ENCODE measurements at regions not wholly inside any gene's neighbourhood (a gene's known extent, or its start where the extent isn't known, plus 50 kb on each side); places are given as distances from the start of the nearest gene placed in this dataset.

- Histone ChIP-seq H3K4me2 (ENCODE audit: insufficient read depth in 1 of 2, low read depth in 2 of 2, low read length in 2 of 2) (no peak overlapping the region), H3K23me2 (ENCODE audit: low read depth, low read length) (no peaks in the 10 kb centered on the region), H3K18ac (ENCODE audit: extremely low read depth, low read length) (no peak overlapping the region), H4K20me1 (replicated peaks in 1 of 2; ENCODE audit: control insufficient read depth in 1 of 2, insufficient read depth in 2 of 2, low read length in 2 of 2) (no peaks in the 10 kb centered on the region), H3K4me3 (ENCODE audit: extremely low read depth in 1 of 4, insufficient read depth in 2 of 4, low read depth in 3 of 4, low read length in 4 of 4) (no peak overlapping the region), H3K9ac (replicated peaks in 1 of 4; ENCODE audit: extremely low read depth in 1 of 4, low read depth in 3 of 4, low read length in 3 of 4) (no peak overlapping the region), H4K91ac (replicated peaks; ENCODE audit: insufficient read length, low read length) (no peak overlapping the region), H2BK12ac (ENCODE audit: low read depth, low read length) (no peak overlapping the region), H2BK5ac (ENCODE audit: low read depth, low read length) (no peak overlapping the region), H4K5ac (ENCODE audit: insufficient read length, low read depth, low read length) (no peak overlapping the region), H3K27me3 (replicated peaks in 1 of 4; ENCODE audit: control insufficient read depth in 3 of 4, extremely low read depth in 1 of 4, insufficient read depth in 3 of 4, low read length in 3 of 4) (no peaks in the 10 kb centered on the region), H2AK5ac (ENCODE audit: low read depth, low read length) (no peak overlapping the region), H2BK120ac (replicated peaks; ENCODE audit: low read depth, low read length) (no peak overlapping the region), H3K14ac (ENCODE audit: insufficient read length) (no peak overlapping the region), H2AFZ (ENCODE audit: low read length) (no peak overlapping the region), H3K4ac (replicated peaks; ENCODE audit: insufficient read length, low read depth, low read length) (no peak overlapping the region), H3K36me3 (ENCODE audit: control insufficient read depth in 2 of 4, insufficient read depth in 4 of 4, low read length in 3 of 4) (no peaks in the 10 kb centered on the region), H3K23ac (ENCODE audit: insufficient read length) (no peak overlapping the region), H3K9me3 (ENCODE audit: insufficient read depth in 2 of 2, low read depth in 1 of 2, low read length in 1 of 2) (no peaks in the 10 kb centered on the region), H3K56ac (replicated peaks; ENCODE audit: insufficient read length, low read depth, low read length) (no peak overlapping the region), H4K8ac (ENCODE audit: extremely low read depth, insufficient read depth, low read length) (no peak overlapping the region), H3K27ac (ENCODE audit: low read depth, low read length) (no peak overlapping the region), H3K4me1 (replicated peaks in 1 of 4; ENCODE audit: control insufficient read depth in 3 of 4, insufficient read depth in 4 of 4, low read length in 3 of 4) (no peaks in the 10 kb centered on the region), H2BK15ac (ENCODE audit: low read length) (no peak overlapping the region), H3K79me2 (ENCODE audit: control insufficient read depth in 1 of 2, insufficient read depth in 2 of 2, low read length in 2 of 2) (no peaks in the 10 kb centered on the region), H3K79me1 (ENCODE audit: low read depth, low read length) (no peaks in the 10 kb centered on the region), H2BK20ac (ENCODE audit: low read length) (no peak overlapping the region)
- FAIRE-seq (no peak), DNase-seq (ENCODE audit: low read depth in 1 of 2, low spot score in 2 of 2) (no peak)
- CTCF ChIA-PET (ENCODE audit: partially characterized antibody) = interaction anchor here (1.1 to 1.2 kb wide), 2 partner anchors 11 to 106 kb away, joined by 3 read pairs; no protein-coding TSS in a partner anchor
- POLR2A ChIA-PET (ENCODE audit: partially characterized antibody) = interaction anchor here (0.6 kb wide), 1 partner anchor 11 kb away, joined by 3 read pairs; no protein-coding TSS in a partner anchor
- no peak for TF ChIP-seq BRCA1 (IDR thresholded peaks at IDR 0.05; ENCODE audit: low read depth, low read length)
- TF ChIP-seq, protein P1, sequence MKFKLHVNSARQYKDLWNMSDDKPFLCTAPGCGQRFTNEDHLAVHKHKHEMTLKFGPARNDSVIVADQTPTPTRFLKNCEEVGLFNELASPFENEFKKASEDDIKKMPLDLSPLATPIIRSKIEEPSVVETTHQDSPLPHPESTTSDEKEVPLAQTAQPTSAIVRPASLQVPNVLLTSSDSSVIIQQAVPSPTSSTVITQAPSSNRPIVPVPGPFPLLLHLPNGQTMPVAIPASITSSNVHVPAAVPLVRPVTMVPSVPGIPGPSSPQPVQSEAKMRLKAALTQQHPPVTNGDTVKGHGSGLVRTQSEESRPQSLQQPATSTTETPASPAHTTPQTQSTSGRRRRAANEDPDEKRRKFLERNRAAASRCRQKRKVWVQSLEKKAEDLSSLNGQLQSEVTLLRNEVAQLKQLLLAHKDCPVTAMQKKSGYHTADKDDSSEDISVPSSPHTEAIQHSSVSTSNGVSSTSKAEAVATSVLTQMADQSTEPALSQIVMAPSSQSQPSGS (IDR thresholded peaks at IDR 0.05; ENCODE audit: low read length) = no peak
- TF ChIP-seq SRF (IDR thresholded peaks at IDR 0.05; ENCODE audit: low read depth, low read length) = no peak
Observed at GRCh38 chr3:181596126-181596525, 115.6 kb upstream of the SOX2 start.
